ENCODE measurements at regions not wholly inside any gene's neighbourhood (a gene's known extent, or its start where the extent isn't known, plus 50 kb on each side); places are given as distances from the start of the nearest gene placed in this dataset.
"Not testable (repeated sequence)": the region's sequence is repeated elsewhere in the genome, so short reads cannot be mapped to it uniquely, and the experiment has no call there.

GRCh38 chr4:57875829-57876392, 765.7 kb upstream of the IGFBP7 start:
- DNase-seq (ENCODE audit: low spot score), result no peak

DNA sequence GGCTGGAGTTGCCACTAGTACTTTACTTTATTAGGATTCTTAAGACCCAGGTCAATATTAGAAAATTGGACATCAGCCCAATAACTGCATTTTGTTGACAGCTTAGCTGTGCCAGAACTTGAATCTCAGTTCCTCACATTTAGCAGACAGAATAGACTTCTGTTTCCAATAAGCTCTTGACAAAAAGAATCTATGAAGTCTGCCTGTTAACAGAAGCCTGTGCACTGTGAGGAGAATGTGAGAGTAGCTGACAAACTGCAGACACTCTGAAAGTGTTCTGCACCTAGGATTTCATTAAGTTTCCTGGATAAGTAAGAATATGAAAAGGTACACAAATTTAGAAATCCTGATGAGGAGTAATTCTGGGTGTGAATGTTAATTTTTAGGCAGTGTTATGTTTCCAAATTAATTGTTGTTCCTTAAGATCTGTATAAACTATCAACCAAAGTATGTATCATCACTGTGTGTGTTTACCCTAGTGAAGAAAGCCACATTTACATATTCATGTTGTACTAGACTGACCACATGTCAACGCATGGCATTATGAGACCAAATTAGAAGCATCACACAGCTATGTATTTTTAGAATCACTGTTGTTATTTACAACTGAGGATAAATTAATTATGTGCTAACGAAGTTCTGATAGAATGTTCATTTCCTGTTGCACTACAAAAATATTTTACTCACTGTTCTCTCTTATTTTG, 756.4 kb upstream of the IGFBP7 start:
- DNase-seq (ENCODE audit: low spot score), result no peak

DNA sequence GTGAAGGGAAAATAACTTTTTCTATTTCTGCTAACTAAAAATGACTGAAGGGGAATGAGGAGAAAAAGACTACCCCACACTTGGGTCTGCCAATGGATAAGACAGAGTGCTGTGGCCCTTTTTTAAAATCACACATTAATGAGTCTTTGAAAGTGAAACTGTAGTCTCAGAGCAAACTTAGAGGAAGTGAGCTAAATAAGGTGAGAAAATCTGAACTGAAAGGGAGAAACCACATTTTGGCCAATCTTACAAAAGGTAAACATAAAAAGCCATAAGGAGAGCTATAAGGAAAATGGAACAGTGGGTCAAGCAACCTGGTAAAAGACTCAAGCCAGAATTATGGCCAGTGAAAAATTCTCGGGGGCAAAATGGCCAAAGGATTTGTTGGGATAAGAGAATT, 755.1 kb upstream of the IGFBP7 start:
- DNase-seq (ENCODE audit: low spot score), result no peak

- DNase-seq (ENCODE audit: low spot score), result no peak
These were observed 744.6 kb upstream of the IGFBP7 start for GRCh38 chr4:57854748-57855147.

GRCh38 chr4:57850141-57850540, 740.0 kb upstream of the IGFBP7 start:
- no peak for DNase-seq (ENCODE audit: low spot score)

DNA sequence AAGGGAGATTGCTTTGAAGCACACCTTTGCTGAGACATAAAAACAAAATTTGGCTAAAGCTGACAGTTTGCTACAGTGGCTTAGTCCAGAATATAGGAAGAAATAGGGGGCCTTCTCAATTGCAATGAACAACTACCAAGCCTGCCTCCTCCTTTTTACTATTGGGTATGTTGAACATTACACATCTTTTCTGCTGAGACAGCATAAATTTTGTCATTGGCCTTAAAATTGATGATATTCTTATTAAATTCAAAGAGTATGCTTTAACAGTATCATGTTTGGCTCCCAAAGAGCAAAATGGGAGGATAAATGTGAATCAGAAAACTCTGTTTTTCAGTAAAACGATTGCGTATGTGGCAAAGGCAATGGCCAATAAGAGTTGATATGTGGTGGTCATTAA, 721.9 kb upstream of the IGFBP7 start:
- no peak for DNase-seq (ENCODE audit: low spot score)

- DNase-seq (ENCODE audit: low spot score), result no peak
These were observed 679.5 kb upstream of the IGFBP7 start for GRCh38 chr4:57789666-57790065.

- DNase-seq (ENCODE audit: low spot score), result no peak
These were observed 667.7 kb upstream of the IGFBP7 start for GRCh38 chr4:57777876-57778275.

GRCh38 chr4:57774681-57775080, 664.5 kb upstream of the IGFBP7 start:
- no peak for DNase-seq (ENCODE audit: low spot score)

GRCh38 chr4:57774171-57774570, 664.0 kb upstream of the IGFBP7 start:
- no peak for DNase-seq (ENCODE audit: low spot score)

- DNase-seq (ENCODE audit: low spot score), result no peak
These were observed 656.2 kb upstream of the IGFBP7 start for GRCh38 chr4:57766341-57766740.

DNA sequence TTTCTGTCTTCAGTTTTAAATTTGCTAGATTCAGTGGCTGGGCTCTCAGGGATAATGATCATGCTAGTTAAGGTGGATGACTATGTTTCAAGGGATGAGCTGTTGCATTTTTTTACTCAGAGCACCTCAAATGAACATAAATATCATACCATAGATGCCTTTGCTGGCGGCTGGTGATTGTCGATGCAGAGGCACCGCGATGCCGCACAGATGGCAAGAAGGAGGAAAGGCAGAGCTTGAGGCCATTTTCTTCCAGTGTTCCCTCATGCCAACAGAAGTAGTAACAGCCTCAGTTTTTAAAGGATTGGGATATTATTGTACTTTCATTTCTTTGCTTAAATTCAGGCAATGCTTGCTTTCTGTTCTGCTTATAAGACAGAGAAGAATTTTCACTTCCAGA, 654.7 kb upstream of the IGFBP7 start:
- no peak for DNase-seq (ENCODE audit: low spot score)

- DNase-seq (ENCODE audit: low spot score), result no peak
These were observed 652.9 kb upstream of the IGFBP7 start for GRCh38 chr4:57763070-57763469.

DNA sequence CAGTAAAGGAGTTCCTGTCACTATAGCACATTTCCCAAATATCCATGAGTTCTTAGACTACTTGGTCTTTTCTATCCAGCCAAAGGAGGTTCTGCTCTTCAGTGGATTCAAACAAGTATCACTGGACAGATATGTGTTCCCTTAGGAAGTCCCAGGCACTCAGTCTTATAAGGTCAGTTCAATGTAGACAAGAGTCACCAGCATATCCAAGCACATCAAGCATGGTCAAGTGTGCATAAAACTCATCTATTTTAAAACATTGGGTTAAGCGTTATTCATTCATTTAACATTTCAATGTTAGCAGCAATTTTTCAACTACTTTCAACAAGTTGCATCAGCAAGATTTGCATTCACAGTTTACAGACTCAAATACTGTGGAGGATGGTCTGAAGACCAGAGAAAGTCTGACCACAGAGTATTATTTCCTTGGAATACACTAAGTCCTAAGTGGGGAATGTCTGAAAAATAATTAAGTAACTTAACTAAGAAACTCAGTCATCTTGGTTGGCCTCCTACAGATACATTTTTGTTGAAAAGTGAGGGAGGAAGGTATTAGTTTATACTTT, 630.5 kb upstream of the IGFBP7 start:
- DNase-seq (ENCODE audit: low spot score), result no peak

GRCh38 chr4:57736781-57737180, 626.6 kb upstream of the IGFBP7 start:
- DNase-seq (ENCODE audit: low spot score), result no peak

DNA sequence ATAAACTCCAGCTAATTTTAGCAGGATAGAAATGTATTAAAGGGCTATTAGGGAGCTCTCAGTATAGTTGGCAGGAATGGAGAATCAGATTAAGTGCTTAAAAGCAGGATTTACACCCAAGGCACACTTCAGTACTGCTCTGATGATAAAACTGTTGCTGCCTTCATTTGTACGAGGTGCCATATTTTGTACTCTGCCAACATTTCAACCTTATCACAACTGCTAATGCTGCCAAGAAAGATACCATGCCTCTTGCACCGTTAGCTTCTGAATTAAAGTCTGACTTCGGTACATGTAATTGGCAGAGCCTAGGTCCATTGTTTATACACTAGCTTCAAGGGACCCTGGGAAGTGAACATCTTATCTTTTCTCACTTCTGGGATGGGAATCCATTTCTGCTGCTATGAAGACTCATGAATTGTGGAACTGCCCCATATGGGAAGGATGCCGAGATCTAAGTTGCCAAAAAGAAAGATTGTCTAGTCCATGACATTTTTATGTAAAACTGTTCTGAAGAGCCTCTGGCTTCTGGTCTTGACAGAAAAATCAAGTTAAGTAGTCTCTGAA, 624.0 kb upstream of the IGFBP7 start:
- DNase-seq (ENCODE audit: low spot score), result no peak

- DNase-seq (ENCODE audit: low spot score), result not testable (repeated sequence)
These were observed 619.8 kb upstream of the IGFBP7 start for GRCh38 chr4:57729775-57730570.

DNA sequence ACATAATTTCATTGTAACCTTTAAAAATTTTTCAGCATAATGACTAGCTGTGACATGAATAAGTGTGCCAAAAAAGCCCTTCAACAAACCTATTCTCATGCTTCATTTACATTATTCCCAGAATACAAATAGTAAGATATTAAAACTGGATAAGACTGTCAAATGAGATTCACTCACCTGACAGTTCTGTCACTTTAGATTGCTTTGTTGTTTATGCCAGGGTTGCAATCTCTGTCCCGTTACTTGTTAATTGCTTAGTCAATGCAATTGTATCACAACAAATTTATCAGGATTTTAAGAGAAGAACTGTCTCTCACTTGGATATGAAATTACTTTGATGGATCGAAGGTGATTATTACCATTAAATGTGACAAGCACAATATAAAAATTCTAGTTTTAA, 616.0 kb upstream of the IGFBP7 start:
- no peak for DNase-seq (ENCODE audit: low spot score)

DNA sequence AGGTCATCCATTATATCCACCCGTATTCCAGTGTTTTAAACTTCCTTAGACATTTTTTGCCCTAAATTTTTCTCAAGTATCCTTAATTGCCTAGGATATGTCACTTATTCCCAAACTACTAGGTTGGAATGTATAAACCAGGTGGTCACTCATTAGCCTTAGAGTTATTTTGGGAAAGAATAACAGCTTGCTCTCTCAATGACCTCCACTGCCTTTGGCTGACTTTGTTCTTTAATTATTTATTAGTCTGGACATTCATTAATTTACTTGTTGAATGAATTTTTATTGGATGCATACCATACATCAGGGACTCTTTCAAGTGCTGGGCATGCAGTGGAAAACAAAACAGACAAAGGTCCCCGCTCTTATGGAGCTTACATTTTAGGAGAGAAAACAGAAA, 609.3 kb upstream of the IGFBP7 start:
- no peak for DNase-seq (ENCODE audit: low spot score)

- not testable (repeated sequence) for DNase-seq (ENCODE audit: low spot score)
These were observed 604.1 kb upstream of the IGFBP7 start for GRCh38 chr4:57714313-57714712.

DNA sequence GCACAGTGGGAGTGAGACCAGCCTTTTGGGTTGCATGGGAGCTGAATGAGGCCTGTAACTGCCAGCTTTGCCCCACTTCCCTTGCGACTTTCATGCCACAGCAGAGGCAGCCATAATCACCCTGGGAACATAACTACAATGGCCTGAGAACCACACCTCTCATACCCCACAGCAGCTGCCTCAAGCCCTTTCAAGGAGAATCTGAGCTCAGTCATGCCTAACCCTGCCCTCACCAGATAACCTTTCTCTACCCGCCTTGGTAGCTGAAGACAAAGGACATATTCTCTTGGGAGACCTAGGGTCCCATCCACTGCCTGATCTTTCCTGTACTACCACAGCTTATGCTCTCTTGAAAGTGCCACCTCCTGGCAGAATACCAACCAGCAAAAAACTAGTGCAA, 599.9 kb upstream of the IGFBP7 start:
- DNase-seq (ENCODE audit: low spot score), result no peak

DNA sequence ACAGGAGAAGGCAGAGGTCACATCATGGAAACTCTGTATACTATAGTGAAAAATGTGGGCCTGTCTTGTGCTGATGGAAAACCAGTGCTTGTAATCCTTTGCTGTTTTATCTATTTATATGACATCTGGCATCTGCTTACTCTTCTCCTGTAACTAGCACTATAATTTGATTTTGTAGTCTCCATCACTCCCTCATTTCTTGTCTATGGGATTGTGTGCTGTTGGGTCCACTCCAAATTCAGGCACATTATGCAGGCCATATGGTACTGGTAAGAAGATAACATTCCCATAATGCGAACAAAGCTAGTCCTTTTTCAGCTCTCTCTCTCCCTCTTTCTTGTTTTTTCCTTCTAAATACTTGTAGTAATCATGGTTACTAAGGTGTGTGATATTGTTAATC, 581.2 kb upstream of the IGFBP7 start:
- no peak for DNase-seq (ENCODE audit: low spot score)
